HEK293T (cell line): ENCODE measurements at regions not wholly inside any gene's neighbourhood (a gene's known extent, or its start where the extent isn't known, plus 50 kb on each side); places are given as distances from the start of the nearest gene placed in this dataset.

Experiments
- CTBP1 ChIP-seq: fragments of 450-650 bp; IDR thresholded peaks from 2 replicates; pipeline ENCODE4 v1.6.1; 2016; ENCODE audit warnings: borderline replicate concordance
- ELF4 ChIP-seq: fragments of 450-650 bp; IDR thresholded peaks from 2 replicates; pipeline ENCODE4 v1.6.1; 2017; ENCODE audit warnings: antibody characterized with exemption
- FOXK2 ChIP-seq: fragments of 450-650 bp; IDR thresholded peaks from 2 replicates; pipeline ENCODE4 v1.6.1; 2016; ENCODE audit warnings: mild to moderate bottlenecking
- SUZ12 ChIP-seq: fragments of 450-650 bp; IDR thresholded peaks from 2 replicates; pipeline ENCODE4 v1.6.1; 2016; ENCODE audit warnings: mild to moderate bottlenecking

DNA sequence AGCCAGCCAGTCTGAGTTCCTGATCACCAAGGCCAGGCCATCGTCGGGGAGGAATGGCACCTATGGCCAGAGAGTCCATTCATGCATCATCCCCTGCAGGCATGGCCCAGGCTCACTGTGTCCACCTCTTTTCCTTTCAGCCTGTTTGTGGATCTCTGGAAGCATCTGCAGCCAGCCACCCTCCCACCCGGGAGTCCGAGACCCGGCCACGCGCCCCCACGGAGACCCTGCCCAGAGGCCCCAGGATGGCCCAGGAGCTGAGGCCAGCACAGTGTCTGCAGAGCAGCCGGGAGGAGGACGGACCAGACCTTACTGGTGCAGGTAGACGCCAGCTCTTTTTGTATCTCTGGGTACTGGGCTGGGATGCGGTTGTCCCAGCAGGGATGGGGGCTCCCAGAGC, 245.1 kb upstream of the CIBAR2 start:
- no peak for TF ChIP-seq ELF4
- TF ChIP-seq FOXK2: no peak
- TF ChIP-seq SUZ12: no peak
- no peak for TF ChIP-seq CTBP1
